Lung (tissue), 11 donors: ENCODE measurements at regions not wholly inside any gene's neighbourhood (a gene's known extent, or its start where the extent isn't known, plus 50 kb on each side); places are given as distances from the start of the nearest gene placed in this dataset.

ENCODE experiments used
- ATAC-seq: fragments of 200-7000 bp; cut with Tn5 transposase; one replicate; pipeline ENCODE4 v1.9.1; 2020; ENCODE audit warnings: moderate number of reproducible peaks; ENCODE audit not compliant: insufficient read depth, low FRiP score
- DNase-seq, 3 donors: peaks; one replicate each; pipeline ENCODE4 v3.0.0-alpha.2; 2013 to 2017
- H3K27ac ChIP-seq, 2 donors: one replicate each; pipeline ENCODE4 v1.5.1; 2013; ENCODE audit warnings: mild to moderate bottlenecking in 2 of 2, moderate library complexity in 2 of 2, control low read depth in 1 of 2, inconsistent platforms in 1 of 2, low read depth in 1 of 2, low read length in 1 of 2
- H3K27me3 ChIP-seq, 3 donors: one replicate each; pipeline ENCODE4 v1.5.1; 2013; ENCODE audit warnings: low read length in 2 of 3; ENCODE audit not compliant: control insufficient read depth in 3 of 3, insufficient read depth in 3 of 3
- H3K36me3 ChIP-seq, 4 donors: one replicate each; pipeline ENCODE4 v1.5.1; 2013; ENCODE audit warnings: low read length in 4 of 4, mild to moderate bottlenecking in 1 of 4, moderate library complexity in 1 of 4; ENCODE audit not compliant: control insufficient read depth in 4 of 4, insufficient read depth in 4 of 4
- H3K4me1 ChIP-seq, 5 donors: one replicate each; pipeline ENCODE4 v1.5.1; 2013; ENCODE audit warnings: low read length in 5 of 5, mild to moderate bottlenecking in 2 of 5, moderate library complexity in 1 of 5; ENCODE audit not compliant: control insufficient read depth in 5 of 5, insufficient read depth in 5 of 5
- H3K4me3 ChIP-seq: one replicate; pipeline ENCODE4 v1.5.1; 2013; ENCODE audit warnings: mild to moderate bottlenecking, control low read depth, moderate library complexity
- H3K9ac ChIP-seq, 2 donors: one replicate each; pipeline ENCODE4 v1.5.1; 2013; ENCODE audit warnings: low read length in 2 of 2, control low read depth in 1 of 2; ENCODE audit not compliant: insufficient read depth in 1 of 2
- H3K9me3 ChIP-seq, 4 donors: one replicate each; pipeline ENCODE4 v1.5.1; 2013; ENCODE audit warnings: low read length in 3 of 4, mild to moderate bottlenecking in 1 of 4, moderate library complexity in 1 of 4; ENCODE audit not compliant: control insufficient read depth in 4 of 4, insufficient read depth in 3 of 4
- CTCF ChIP-seq: IDR thresholded peaks from 2 replicates; pipeline ENCODE4 v1.5.1; 2012; ENCODE audit warnings: mild to moderate bottlenecking; ENCODE audit errors: control extremely low read depth, extremely low read depth
- WGBS, 2 donors: extraction: QIAGEN DNeasy Blood & Tissue Kit; methylation state at CpG; one replicate each; pipeline ENCODE4 v1.1.7; 2013; 5-methylcytosine and 5-hydroxymethylcytosine counted together
- donor health status: control.
- donor health status: control.
- donor health status: Bipolar disorder and iron deficiency.
- donor health status: healthy.
- donor health status: DM: yes; HTN: yes; CAD: no.

GRCh38 chr22:44391015-44391414 is 78.3 kb upstream of the SHISAL1 start:
- Histone ChIP-seq H3K4me1 (peaks cover 0 to 15% (median 0%) of the 10 kb centered on the region in 5 donors), H3K4me3 (no peak overlapping the region), H3K27me3 (no peaks in the 10 kb centered on the region), H3K36me3 (no peaks in the 10 kb centered on the region), H3K27ac (no peak overlapping the region), H3K9ac (no peak overlapping the region), H3K9me3 (peaks cover 0 to under 1% (median 0%) of the 10 kb centered on the region in 4 donors)
- WGBS, 2 donors, result 69 to 74% methylated on average over 6 of the region's 6 CpGs
- ATAC-seq (no peak), DNase-seq (peak in 1 of 3 donors; percentile 12)
- TF ChIP-seq CTCF, result no peak

- Histone ChIP-seq H3K9ac (no peak overlapping the region), H3K9me3 (no peaks in the 10 kb centered on the region), H3K27ac (no peak overlapping the region), H3K4me1 (peaks cover 0 to 14% (median 0%) of the 10 kb centered on the region in 5 donors), H3K27me3 (no peaks in the 10 kb centered on the region), H3K4me3 (no peak overlapping the region), H3K36me3 (no peaks in the 10 kb centered on the region)
- no peak for TF ChIP-seq CTCF
- no peak for ATAC-seq
- 86 to 88% methylated on average over 9 of the region's 9 CpGs for WGBS, 2 donors
- peak; percentile 30 to 64 (median 38) for DNase-seq
Observed at GRCh38 chr22:44390613-44390970, 77.8 kb upstream of the SHISAL1 start.

GRCh38 chr22:44389926-44390612 is 77.3 kb upstream of the SHISAL1 start:
- Histone ChIP-seq H3K4me1 (peaks cover 0 to 9% (median 0%) of the 10 kb centered on the region in 5 donors), H3K9me3 (peaks cover 0 to 1% (median 0%) of the 10 kb centered on the region in 4 donors), H3K27me3 (no peaks in the 10 kb centered on the region), H3K27ac (no peak overlapping the region), H3K4me3 (no peak overlapping the region), H3K9ac (no peak overlapping the region), H3K36me3 (no peaks in the 10 kb centered on the region)
- WGBS, 2 donors, result 93 to 96% methylated on average over 5 of the region's 5 CpGs
- DNase-seq (peak in 1 of 3 donors; percentile 5), ATAC-seq (no peak)
- no peak for TF ChIP-seq CTCF
